Lung (tissue), 11 donors: ENCODE measurements at regions not wholly inside any gene's neighbourhood (a gene's known extent, or its start where the extent isn't known, plus 50 kb on each side); places are given as distances from the start of the nearest gene placed in this dataset.
"Not testable (repeated sequence)": the region's sequence is repeated elsewhere in the genome, so short reads cannot be mapped to it uniquely, and the experiment has no call there.

Experiments used
- ATAC-seq: fragments of 200-7000 bp; cut with Tn5 transposase; one replicate; pipeline ENCODE4 v1.9.1; 2020; ENCODE audit warnings: moderate number of reproducible peaks; ENCODE audit not compliant: insufficient read depth, low FRiP score
- DNase-seq, 3 donors: peaks; one replicate each; pipeline ENCODE4 v3.0.0-alpha.2; 2013 to 2017
- H3K27ac ChIP-seq, 2 donors: one replicate each; pipeline ENCODE4 v1.5.1; 2013; ENCODE audit warnings: mild to moderate bottlenecking in 2 of 2, moderate library complexity in 2 of 2, control low read depth in 1 of 2, inconsistent platforms in 1 of 2, low read depth in 1 of 2, low read length in 1 of 2
- H3K27me3 ChIP-seq, 3 donors: one replicate each; pipeline ENCODE4 v1.5.1; 2013; ENCODE audit warnings: low read length in 2 of 3; ENCODE audit not compliant: control insufficient read depth in 3 of 3, insufficient read depth in 3 of 3
- H3K36me3 ChIP-seq, 4 donors: one replicate each; pipeline ENCODE4 v1.5.1; 2013; ENCODE audit warnings: low read length in 4 of 4, mild to moderate bottlenecking in 1 of 4, moderate library complexity in 1 of 4; ENCODE audit not compliant: control insufficient read depth in 4 of 4, insufficient read depth in 4 of 4
- H3K4me1 ChIP-seq, 5 donors: one replicate each; pipeline ENCODE4 v1.5.1; 2013; ENCODE audit warnings: low read length in 5 of 5, mild to moderate bottlenecking in 2 of 5, moderate library complexity in 1 of 5; ENCODE audit not compliant: control insufficient read depth in 5 of 5, insufficient read depth in 5 of 5
- H3K4me3 ChIP-seq: one replicate; pipeline ENCODE4 v1.5.1; 2013; ENCODE audit warnings: mild to moderate bottlenecking, control low read depth, moderate library complexity
- H3K9ac ChIP-seq, 2 donors: one replicate each; pipeline ENCODE4 v1.5.1; 2013; ENCODE audit warnings: low read length in 2 of 2, control low read depth in 1 of 2; ENCODE audit not compliant: insufficient read depth in 1 of 2
- H3K9me3 ChIP-seq, 4 donors: one replicate each; pipeline ENCODE4 v1.5.1; 2013; ENCODE audit warnings: low read length in 3 of 4, mild to moderate bottlenecking in 1 of 4, moderate library complexity in 1 of 4; ENCODE audit not compliant: control insufficient read depth in 4 of 4, insufficient read depth in 3 of 4
- CTCF ChIP-seq: IDR thresholded peaks from 2 replicates; pipeline ENCODE4 v1.5.1; 2012; ENCODE audit warnings: mild to moderate bottlenecking; ENCODE audit errors: control extremely low read depth, extremely low read depth
- WGBS, 2 donors: extraction: QIAGEN DNeasy Blood & Tissue Kit; methylation state at CpG; one replicate each; pipeline ENCODE4 v1.1.7; 2013; 5-methylcytosine and 5-hydroxymethylcytosine counted together
- donor health status: control.
- donor health status: control.
- donor health status: Bipolar disorder and iron deficiency.
- donor health status: healthy.
- donor health status: DM: yes; HTN: yes; CAD: no.

- no peak overlapping the region for H3K4me3 ChIP-seq
- no peaks in the 10 kb centered on the region for H3K4me1 ChIP-seq
- H3K27me3 ChIP-seq = peaks cover 0 to 6% (median 0%) of the 10 kb centered on the region in 3 donors
- 0 to 20% methylated on average over 3 of the region's 3 CpGs for WGBS, 2 donors
- H3K27ac ChIP-seq = no peak overlapping the region
- peak; percentile 53 for TF ChIP-seq CTCF
- H3K9ac ChIP-seq = no peak overlapping the region
- peak; percentile 99 for ATAC-seq
- H3K36me3 ChIP-seq = no peaks in the 10 kb centered on the region
- H3K9me3 ChIP-seq = no peaks in the 10 kb centered on the region
- peak; percentile 88 to 96 (median 95) for DNase-seq
These were observed 132.4 kb downstream of the ZMAT1 start for GRCh38 chrX:101799387-101799786.

DNA sequence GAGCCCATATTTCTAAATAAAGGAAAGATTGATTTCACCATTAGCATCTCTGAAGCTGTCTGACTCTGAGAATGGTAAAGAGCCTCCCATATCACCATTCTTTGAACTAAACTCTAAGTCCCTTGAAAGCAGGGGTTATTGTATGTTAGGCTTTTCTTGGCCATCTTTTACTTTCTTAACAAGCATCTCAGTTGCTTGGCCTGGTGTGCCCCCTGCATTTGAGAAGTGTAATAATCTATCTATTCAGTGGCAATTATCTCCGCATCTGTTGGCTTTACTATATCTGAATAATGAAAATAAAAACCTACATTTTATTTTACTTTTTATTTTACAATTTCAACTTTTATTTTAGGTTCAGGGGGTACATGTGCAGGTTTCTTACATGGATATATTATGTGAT, 128.3 kb upstream of the ARMCX2 start:
- WGBS, 2 donors = 96 to 100% methylated on average over 1 of the region's 1 CpG
- Histone ChIP-seq H3K27ac (no peak overlapping the region), H3K36me3 (no peaks in the 10 kb centered on the region), H3K4me1 (no peaks in the 10 kb centered on the region), H3K4me3 (no peak overlapping the region), H3K27me3 (peaks cover 0 to 15% (median under 1%) of the 10 kb centered on the region in 3 donors), H3K9me3 (no peaks in the 10 kb centered on the region), H3K9ac (no peak overlapping the region)
- ATAC-seq (no peak), DNase-seq (no peak)
- no peak for TF ChIP-seq CTCF

DNA sequence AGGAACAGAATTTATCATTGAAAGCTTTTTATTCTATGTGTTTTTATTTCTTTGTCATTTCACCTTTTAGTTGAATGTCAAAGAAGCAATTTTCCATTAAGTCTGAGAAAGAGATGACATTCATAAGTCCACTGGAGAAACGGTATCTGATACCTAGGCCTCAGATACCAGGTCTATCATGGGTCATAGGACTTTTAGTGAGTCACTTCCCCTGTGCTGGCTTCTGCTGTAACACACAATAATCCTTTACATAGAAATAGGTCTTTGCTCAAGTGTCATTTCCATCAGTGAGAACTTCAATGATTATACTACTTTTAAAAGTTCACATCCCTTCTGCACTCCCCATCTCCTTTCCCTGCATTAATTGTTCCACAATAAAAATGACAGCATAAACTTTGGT, 125.5 kb upstream of the ARMCX2 start:
- TF ChIP-seq CTCF = no peak
- Histone ChIP-seq H3K27me3 (peaks cover 0 to 14% (median 6%) of the 10 kb centered on the region in 3 donors), H3K9me3 (no peaks in the 10 kb centered on the region), H3K4me3 (no peak overlapping the region), H3K9ac (no peak overlapping the region), H3K27ac (no peak overlapping the region), H3K36me3 (no peaks in the 10 kb centered on the region), H3K4me1 (no peaks in the 10 kb centered on the region)
- ATAC-seq (no peak), DNase-seq (no peak)
- WGBS, 2 donors = 46 to 100% methylated on average over 1 of the region's 1 CpG

GRCh38 chrX:101780421-101780820, 120.8 kb upstream of the ARMCX2 start:
- H3K9me3 ChIP-seq, H3K4me3 ChIP-seq, DNase-seq, H3K4me1 ChIP-seq, H3K9ac ChIP-seq, H3K36me3 ChIP-seq, ATAC-seq, H3K27ac ChIP-seq: not testable (repeated sequence)
- 82 to 100% methylated on average over 9 to 19 of the region's 19 CpGs for WGBS, 2 donors
- H3K27me3 ChIP-seq = peaks cover 0 to 10% (median 8%) of the 10 kb centered on the region in 3 donors
